SK-N-SH (cell line): ENCODE measurements at regions not wholly inside any gene's neighbourhood (a gene's known extent, or its start where the extent isn't known, plus 50 kb on each side); places are given as distances from the start of the nearest gene placed in this dataset.

Experiments
- CHD2 ChIP-seq: fragments of 150-350 bp; IDR thresholded peaks from 2 replicates; pipeline ENCODE4 v1.6.1; 2018; ENCODE audit warnings: low read length; ENCODE audit not compliant: partially characterized antibody
- EZH2phosphoT487 ChIP-seq: fragments of 200-600 bp; sonication (generic); IDR thresholded peaks from 2 replicates; pipeline ENCODE4 v1.6.1; 2017; ENCODE audit warnings: low read depth, mixed run types, mild to moderate bottlenecking, antibody characterized with exemption, moderate library complexity, borderline replicate concordance
- IRF3 ChIP-seq: fragments of 150-350 bp; IDR thresholded peaks from 2 replicates; pipeline ENCODE4 v1.6.1; 2016; ENCODE audit warnings: mild to moderate bottlenecking, low read depth, low read length
- POLR2AphosphoS5 ChIP-seq: IDR thresholded peaks from 2 replicates; pipeline ENCODE4 v1.6.1; 2012; ENCODE audit warnings: low read depth, low read length
- RFX5 ChIP-seq: IDR thresholded peaks from 2 replicates; pipeline ENCODE4 v1.6.1; 2012; ENCODE audit warnings: mild to moderate bottlenecking, improper control_type of control experiment, low read length
- ZBTB33 ChIP-seq: IDR thresholded peaks from 2 replicates; pipeline ENCODE4 v1.4.0; 2012; ENCODE audit warnings: low read depth, borderline replicate concordance
- TF ChIP-seq, protein P1 (sequence below): fragments of 200-600 bp; sonication (generic); IDR thresholded peaks from 2 replicates; pipeline ENCODE4 v1.6.1; 2017; ENCODE audit warnings: antibody characterized with exemption, mild to moderate bottlenecking, moderate library complexity
- TF ChIP-seq, protein P2 (sequence below): IDR thresholded peaks from 2 replicates; pipeline ENCODE4 v1.4.0; 2012; ENCODE audit warnings: low read depth

- TF ChIP-seq CHD2 (no peak), POLR2AphosphoS5 (no peak), ZBTB33 (no peak), RFX5 (no peak), EZH2phosphoT487 (no peak), IRF3 (no peak)
- TF ChIP-seq, protein P1, sequence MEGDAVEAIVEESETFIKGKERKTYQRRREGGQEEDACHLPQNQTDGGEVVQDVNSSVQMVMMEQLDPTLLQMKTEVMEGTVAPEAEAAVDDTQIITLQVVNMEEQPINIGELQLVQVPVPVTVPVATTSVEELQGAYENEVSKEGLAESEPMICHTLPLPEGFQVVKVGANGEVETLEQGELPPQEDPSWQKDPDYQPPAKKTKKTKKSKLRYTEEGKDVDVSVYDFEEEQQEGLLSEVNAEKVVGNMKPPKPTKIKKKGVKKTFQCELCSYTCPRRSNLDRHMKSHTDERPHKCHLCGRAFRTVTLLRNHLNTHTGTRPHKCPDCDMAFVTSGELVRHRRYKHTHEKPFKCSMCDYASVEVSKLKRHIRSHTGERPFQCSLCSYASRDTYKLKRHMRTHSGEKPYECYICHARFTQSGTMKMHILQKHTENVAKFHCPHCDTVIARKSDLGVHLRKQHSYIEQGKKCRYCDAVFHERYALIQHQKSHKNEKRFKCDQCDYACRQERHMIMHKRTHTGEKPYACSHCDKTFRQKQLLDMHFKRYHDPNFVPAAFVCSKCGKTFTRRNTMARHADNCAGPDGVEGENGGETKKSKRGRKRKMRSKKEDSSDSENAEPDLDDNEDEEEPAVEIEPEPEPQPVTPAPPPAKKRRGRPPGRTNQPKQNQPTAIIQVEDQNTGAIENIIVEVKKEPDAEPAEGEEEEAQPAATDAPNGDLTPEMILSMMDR = no peak
- TF ChIP-seq, protein P2, sequence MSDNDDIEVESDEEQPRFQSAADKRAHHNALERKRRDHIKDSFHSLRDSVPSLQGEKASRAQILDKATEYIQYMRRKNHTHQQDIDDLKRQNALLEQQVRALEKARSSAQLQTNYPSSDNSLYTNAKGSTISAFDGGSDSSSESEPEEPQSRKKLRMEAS = no peak
Observed at GRCh38 chr3:110063178-110063577, 725.8 kb upstream of the DPPA4 start.
